B cell (primary cell): ENCODE measurements at regions not wholly inside any gene's neighbourhood (a gene's known extent, or its start where the extent isn't known, plus 50 kb on each side); places are given as distances from the start of the nearest gene placed in this dataset.

Experiments used
- ATAC-seq: fragments of 200-7000 bp; cut with Tn5 transposase; one replicate; pipeline ENCODE4 v1.10.0; 2021; ENCODE audit warnings: low read depth, mild to moderate bottlenecking, moderate number of reproducible peaks, moderate library complexity
- CTCF ChIA-PET: fragments of 350-600 bp; sonication (Branson Sonifier 250); formaldehyde crosslinking; loops from one replicate; lab custom pipeline; 2021; ENCODE audit warnings: antibody characterized with exemption, inconsistent platforms; lab: Charles Lee
- POLR2A ChIA-PET: fragments of 350-600 bp; sonication (Branson Sonifier 250); formaldehyde crosslinking; loops from one replicate; lab custom pipeline; 2021; ENCODE audit warnings: antibody characterized with exemption; lab: Charles Lee
- DNase-seq: peaks from one replicate; pipeline ENCODE4 v3.0.0; 2013
- H2AFZ ChIP-seq: 2 replicates; pipeline ENCODE4 v1.6.1; 2012; ENCODE audit warnings: mild to moderate bottlenecking, low read depth, low read length; ENCODE audit not compliant: insufficient read depth, poor library complexity, severe bottlenecking
- H3K27ac ChIP-seq, 2 donors: 1 replicate in 1 of 2; 2 replicates in 1 of 2; pipeline ENCODE4 v1.5.1; 2012 to 2013; ENCODE audit warnings: low read length in 2 of 2, mild to moderate bottlenecking in 2 of 2, moderate library complexity in 1 of 2
- H3K27me3 ChIP-seq, 4 experiments: fragments of 200-600 bp in 1 of 4; sonication (generic) in 1 of 4; replicated peaks in 1 of 4; 1 replicate in 2 of 4; 2 replicates in 2 of 4; pipeline versions ENCODE4 v1.6.1 to v1.7.0; 2013 to 2016; ENCODE audit warnings: low read length in 3 of 4, mild to moderate bottlenecking in 2 of 4, mixed read lengths in 1 of 4, moderate library complexity in 1 of 4; ENCODE audit not compliant: insufficient read depth in 4 of 4, control insufficient read depth in 3 of 4; ENCODE audit errors: control extremely low read depth in 1 of 4
- H3K36me3 ChIP-seq, 2 experiments: replicated peaks in 1 of 2; 1 replicate in 1 of 2; 2 replicates in 1 of 2; pipeline versions ENCODE4 v1.6.1 to v1.7.1; 2013; ENCODE audit warnings: low read length in 1 of 2; ENCODE audit not compliant: insufficient read depth in 2 of 2, control insufficient read depth in 1 of 2; ENCODE audit errors: control extremely low read depth in 1 of 2, extremely low read depth in 1 of 2
- H3K4me1 ChIP-seq, 2 donors: fragments of 200-600 bp in 1 of 2; sonication (generic) in 1 of 2; 1 replicate in 1 of 2; 2 replicates in 1 of 2; pipeline versions ENCODE4 v1.5.1 to v1.6.1; 2013 to 2017; ENCODE audit warnings: low read length in 2 of 2; ENCODE audit not compliant: control insufficient read depth in 2 of 2, insufficient read depth in 2 of 2
- H3K4me2 ChIP-seq: replicated peaks from 2 replicates; pipeline ENCODE3; 2012; ENCODE audit warnings: mild to moderate bottlenecking, low read depth, low read length; ENCODE audit not compliant: poor library complexity, severe bottlenecking
- H3K4me3 ChIP-seq, 5 experiments: fragments of 200-600 bp in 1 of 5; sonication (generic) in 1 of 5; 1 replicate in 3 of 5; 2 replicates in 2 of 5; pipeline versions ENCODE4 v1.5.1 to v1.7.0; 2011 to 2016; ENCODE audit warnings: low read length in 4 of 5, mild to moderate bottlenecking in 4 of 5, low read depth in 2 of 5, control low read depth in 1 of 5, moderate library complexity in 1 of 5; ENCODE audit not compliant: insufficient read depth in 1 of 5; ENCODE audit errors: control extremely low read depth in 1 of 5, extremely low read depth in 1 of 5
- H3K79me2 ChIP-seq: fragments of 200-600 bp; sonication (generic); one replicate; pipeline ENCODE4 v1.6.0; 2016; ENCODE audit warnings: low read length; ENCODE audit not compliant: control insufficient read depth, insufficient read depth
- H3K9ac ChIP-seq: fragments of 200-600 bp; sonication (generic); 2 replicates; pipeline ENCODE4 v1.6.1; 2017; ENCODE audit warnings: mild to moderate bottlenecking, low read length, moderate library complexity
- H3K9me3 ChIP-seq, 3 donors: one replicate each; pipeline versions ENCODE4 v1.6.1 to v1.7.1; 2013; ENCODE audit warnings: low read length in 2 of 3; ENCODE audit not compliant: control insufficient read depth in 2 of 3, insufficient read depth in 1 of 3; ENCODE audit errors: control extremely low read depth in 1 of 3
- H4K20me1 ChIP-seq: 2 replicates; pipeline ENCODE4 v1.6.0; 2012; ENCODE audit warnings: mild to moderate bottlenecking, low read length; ENCODE audit not compliant: insufficient read depth, control insufficient read depth, poor library complexity, severe bottlenecking
- H3K27ac Mint-ChIP-seq: one replicate; pipeline ENCODE4 v1.8.0; 2021; ENCODE audit warnings: mixed read lengths
- H3K27me3 Mint-ChIP-seq: one replicate; pipeline ENCODE4 v1.8.0; 2021; ENCODE audit warnings: mixed read lengths
- H3K4me1 Mint-ChIP-seq: one replicate; pipeline ENCODE4 v1.8.0; 2021; ENCODE audit warnings: mixed read lengths
- H3K4me3 Mint-ChIP-seq: one replicate; pipeline ENCODE4 v1.8.0; 2021; ENCODE audit warnings: mixed read lengths
- H3K9me3 Mint-ChIP-seq: one replicate; pipeline ENCODE4 v1.8.0; 2022; ENCODE audit warnings: mixed read lengths; ENCODE audit not compliant: insufficient read depth
- CTCF ChIP-seq: fragments of 200-600 bp; IDR thresholded peaks from one replicate; pipeline ENCODE4 v1.8.0; 2022; ENCODE audit warnings: antibody characterized with exemption, mild to moderate bottlenecking
- EZH2 ChIP-seq: IDR thresholded peaks from 2 replicates; pipeline ENCODE4 v1.6.1; 2012; ENCODE audit warnings: borderline replicate concordance, low read depth, mild to moderate bottlenecking, moderate library complexity, low read length; ENCODE audit not compliant: insufficient read depth, poor library complexity, severe bottlenecking
- WGBS: methylation state at CpG from one replicate; pipeline ENCODE4 v1.1.5; 2013; ENCODE audit warnings: missing lambda C conversion rate; ENCODE audit not compliant: insufficient coverage; 5-methylcytosine and 5-hydroxymethylcytosine counted together
- intact Hi-C: fragments of 100-400 bp; cut with micrococcal nuclease; formaldehyde crosslinking; loops from one replicate; pipeline ENCODE4 v1.10.0; 2022

GRCh38 chr12:124629789-124630480, 62.5 kb upstream of the NCOR2 start:
- WGBS = 95% methylated on average over 9 of the region's 12 CpGs

GRCh38 chr12:124629117-124629516, 61.7 kb upstream of the NCOR2 start:
- no peak for DNase-seq
- Histone ChIP-seq H3K27me3 (peaks cover 0 to 3% (median 0%) of the 10 kb centered on the region in 4 experiments), H2AFZ (no peak overlapping the region), H3K9me3 (no peaks in the 10 kb centered on the region), H3K36me3 (no peaks in the 10 kb centered on the region), H3K27ac (no peak overlapping the region), H4K20me1 (no peaks in the 10 kb centered on the region), H3K79me2 (no peaks in the 10 kb centered on the region), H3K4me3 (no peak overlapping the region), H3K4me1 (no peaks in the 10 kb centered on the region), H3K4me2 (no peak overlapping the region), H3K9ac (no peak overlapping the region)
- 92% methylated on average over 5 of the region's 5 CpGs for WGBS
- Mint-ChIP-seq H3K4me1 (no peaks in the 10 kb centered on the region), H3K4me3 (no peak overlapping the region), H3K27me3 (peaks cover 14% of the 10 kb centered on the region), H3K27ac (no peak overlapping the region), H3K9me3 (no peaks in the 10 kb centered on the region)
- no peak for TF ChIP-seq EZH2
- no peak for TF ChIP-seq CTCF
- CTCF ChIA-PET = no interaction called here
- no peak for ATAC-seq
- POLR2A ChIA-PET = no interaction called here
- intact Hi-C loops = no loop called here

More at GRCh38 chr12:124629789-124630480, 62.5 kb upstream of the NCOR2 start:
- Histone ChIP-seq H2AFZ (no peak overlapping the region), H3K9me3 (no peaks in the 10 kb centered on the region), H3K36me3 (no peaks in the 10 kb centered on the region), H3K9ac (no peak overlapping the region), H3K4me2 (no peak overlapping the region), H4K20me1 (no peaks in the 10 kb centered on the region), H3K79me2 (no peaks in the 10 kb centered on the region), H3K4me1 (no peaks in the 10 kb centered on the region), H3K27ac (no peak overlapping the region), H3K27me3 (peaks cover 0 to 6% (median 0%) of the 10 kb centered on the region in 4 experiments), H3K4me3 (no peak overlapping the region)
- ChIA-PET CTCF (no interaction called here), POLR2A (no interaction called here)
- ATAC-seq (no peak), DNase-seq (no peak)
- H3K27me3 Mint-ChIP-seq = peaks cover 15% of the 10 kb centered on the region
- intact Hi-C loops = no loop called here
- H3K9me3 Mint-ChIP-seq = no peaks in the 10 kb centered on the region
- no peaks in the 10 kb centered on the region for H3K4me1 Mint-ChIP-seq
- TF ChIP-seq EZH2 (no peak), CTCF (no peak)
- no peak overlapping the region for H3K27ac Mint-ChIP-seq
- no peak overlapping the region for H3K4me3 Mint-ChIP-seq
